ENCODE measurements at regions not wholly inside any gene's neighbourhood (a gene's known extent, or its start where the extent isn't known, plus 50 kb on each side); places are given as distances from the start of the nearest gene placed in this dataset.

DNA sequence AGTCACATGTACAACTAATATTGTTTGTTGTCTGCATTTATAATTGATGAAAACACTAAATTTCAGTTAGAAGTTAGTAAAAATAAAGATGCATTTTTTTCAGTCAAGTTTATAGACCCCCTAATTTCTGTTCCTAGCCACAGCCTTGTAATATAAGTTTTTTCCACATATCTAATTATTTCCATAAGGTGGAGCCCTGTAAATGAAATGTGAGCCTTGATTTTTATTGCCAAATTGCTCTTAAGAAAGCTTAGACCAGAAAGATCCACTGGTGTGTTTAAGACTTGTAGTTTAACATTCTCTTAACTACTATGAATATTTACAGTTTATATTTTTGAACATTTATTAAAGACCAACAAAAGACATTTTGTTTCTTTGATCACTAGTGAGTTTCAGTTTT is 322.1 kb upstream of the RGS6 start:
- intact Hi-C loops (cut with micrococcal nuclease), result no loop called here
- ChIA-PET CTCF (no interaction called here), POLR2A (no interaction called here)
- no peaks in the 10 kb centered on the region for H3K27me3 Mint-ChIP-seq (ENCODE audit: insufficient read depth, unreplicated experiment)
- no peak for DNase-seq (ENCODE audit: unreplicated experiment)
- H3K9me3 Mint-ChIP-seq (ENCODE audit: unreplicated experiment), result no peaks in the 10 kb centered on the region
- peaks cover 6% of the 10 kb centered on the region for H3K4me1 Mint-ChIP-seq (ENCODE audit: insufficient read depth, unreplicated experiment)
- H3K4me3 Mint-ChIP-seq (ENCODE audit: unreplicated experiment), result no peak overlapping the region
- TF ChIP-seq, protein P1, sequence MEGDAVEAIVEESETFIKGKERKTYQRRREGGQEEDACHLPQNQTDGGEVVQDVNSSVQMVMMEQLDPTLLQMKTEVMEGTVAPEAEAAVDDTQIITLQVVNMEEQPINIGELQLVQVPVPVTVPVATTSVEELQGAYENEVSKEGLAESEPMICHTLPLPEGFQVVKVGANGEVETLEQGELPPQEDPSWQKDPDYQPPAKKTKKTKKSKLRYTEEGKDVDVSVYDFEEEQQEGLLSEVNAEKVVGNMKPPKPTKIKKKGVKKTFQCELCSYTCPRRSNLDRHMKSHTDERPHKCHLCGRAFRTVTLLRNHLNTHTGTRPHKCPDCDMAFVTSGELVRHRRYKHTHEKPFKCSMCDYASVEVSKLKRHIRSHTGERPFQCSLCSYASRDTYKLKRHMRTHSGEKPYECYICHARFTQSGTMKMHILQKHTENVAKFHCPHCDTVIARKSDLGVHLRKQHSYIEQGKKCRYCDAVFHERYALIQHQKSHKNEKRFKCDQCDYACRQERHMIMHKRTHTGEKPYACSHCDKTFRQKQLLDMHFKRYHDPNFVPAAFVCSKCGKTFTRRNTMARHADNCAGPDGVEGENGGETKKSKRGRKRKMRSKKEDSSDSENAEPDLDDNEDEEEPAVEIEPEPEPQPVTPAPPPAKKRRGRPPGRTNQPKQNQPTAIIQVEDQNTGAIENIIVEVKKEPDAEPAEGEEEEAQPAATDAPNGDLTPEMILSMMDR (IDR thresholded peaks at IDR 0.05; ENCODE audit: unreplicated experiment), result no peak
- no peak overlapping the region for H3K27ac Mint-ChIP-seq (ENCODE audit: low read depth, unreplicated experiment)
- no TSS peak for BruUV-seq (replicated peaks)
- H3K36me3 Mint-ChIP-seq (ENCODE audit: insufficient read depth, unreplicated experiment), result no peaks in the 10 kb centered on the region

DNA sequence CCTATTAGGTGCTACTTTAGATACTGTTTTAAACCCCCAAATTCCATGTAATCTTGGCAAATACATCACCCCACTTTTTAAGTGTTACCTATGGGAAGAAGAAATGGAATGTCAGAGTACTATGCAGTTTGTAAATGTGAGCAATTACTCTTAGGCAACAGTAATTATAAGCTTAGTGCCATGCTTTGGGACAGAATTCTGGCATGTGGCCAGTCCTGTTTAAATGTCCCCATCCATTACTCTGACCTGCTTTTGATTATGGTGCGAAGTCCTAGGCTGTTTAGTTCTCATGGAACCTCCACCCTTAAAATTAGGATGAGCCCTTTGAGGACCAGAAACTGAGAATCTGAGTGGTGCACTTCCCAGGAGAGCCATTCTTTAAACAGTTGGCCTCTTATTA is 321.4 kb upstream of the RGS6 start:
- Mint-ChIP-seq H3K9me3 (ENCODE audit: unreplicated experiment) (no peaks in the 10 kb centered on the region), H3K27ac (ENCODE audit: low read depth, unreplicated experiment) (no peak overlapping the region), H3K36me3 (ENCODE audit: insufficient read depth, unreplicated experiment) (no peaks in the 10 kb centered on the region), H3K4me3 (ENCODE audit: unreplicated experiment) (no peak overlapping the region), H3K27me3 (ENCODE audit: insufficient read depth, unreplicated experiment) (no peaks in the 10 kb centered on the region), H3K4me1 (ENCODE audit: insufficient read depth, unreplicated experiment) (peaks cover 6% of the 10 kb centered on the region)
- DNase-seq (ENCODE audit: unreplicated experiment), result peak; percentile 6
- ChIA-PET CTCF (interaction anchor here (0.6 kb wide), 1 partner anchor 103 kb away, joined by 3 read pairs; no protein-coding TSS in a partner anchor), POLR2A (no interaction called here)
- intact Hi-C loops (cut with micrococcal nuclease), result no loop called here
- no TSS peak for BruUV-seq (replicated peaks)
- TF ChIP-seq, protein P1 (IDR thresholded peaks at IDR 0.05; ENCODE audit: unreplicated experiment), result no peak

DNA sequence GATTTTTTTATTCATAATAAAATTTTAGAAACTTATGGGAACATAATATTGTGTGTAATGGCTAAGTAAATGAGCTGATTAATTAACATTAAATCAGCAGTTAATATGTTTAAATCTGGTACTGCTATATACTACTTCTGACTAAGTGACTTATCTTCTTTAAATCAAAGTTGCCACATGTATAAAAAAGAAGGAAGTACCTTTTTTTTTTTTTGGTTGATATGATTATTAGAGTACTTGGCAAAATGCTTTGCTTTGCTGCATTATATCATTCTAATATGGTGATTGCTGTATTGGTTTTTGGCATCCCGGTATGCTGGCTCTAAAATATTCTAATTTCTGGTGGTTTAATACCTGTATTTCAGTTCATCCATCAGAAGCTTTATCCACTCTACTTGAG is 319.1 kb upstream of the RGS6 start:
- POLR2A ChIA-PET, result interaction anchor here (1.6 kb wide), 1 partner anchor 10 kb away, joined by 4 read pairs; no protein-coding TSS in a partner anchor
- Mint-ChIP-seq H3K36me3 (ENCODE audit: insufficient read depth, unreplicated experiment) (no peaks in the 10 kb centered on the region), H3K4me3 (ENCODE audit: unreplicated experiment) (no peak overlapping the region), H3K9me3 (ENCODE audit: unreplicated experiment) (no peaks in the 10 kb centered on the region), H3K27ac (ENCODE audit: low read depth, unreplicated experiment) (no peak overlapping the region), H3K4me1 (ENCODE audit: insufficient read depth, unreplicated experiment) (peaks cover 18% of the 10 kb centered on the region), H3K27me3 (ENCODE audit: insufficient read depth, unreplicated experiment) (no peaks in the 10 kb centered on the region)
- no peak for DNase-seq (ENCODE audit: unreplicated experiment)
- intact Hi-C loops (cut with micrococcal nuclease), result no loop called here
- BruUV-seq (replicated peaks), result no TSS peak
- CTCF ChIA-PET, result interaction anchor here (0.7 to 0.9 kb wide), 3 partner anchors 22 to 807 kb away, joined by 3 to 7 read pairs (median 4); no protein-coding TSS in a partner anchor
- TF ChIP-seq, protein P1 (IDR thresholded peaks at IDR 0.05; ENCODE audit: unreplicated experiment), result no peak

DNA sequence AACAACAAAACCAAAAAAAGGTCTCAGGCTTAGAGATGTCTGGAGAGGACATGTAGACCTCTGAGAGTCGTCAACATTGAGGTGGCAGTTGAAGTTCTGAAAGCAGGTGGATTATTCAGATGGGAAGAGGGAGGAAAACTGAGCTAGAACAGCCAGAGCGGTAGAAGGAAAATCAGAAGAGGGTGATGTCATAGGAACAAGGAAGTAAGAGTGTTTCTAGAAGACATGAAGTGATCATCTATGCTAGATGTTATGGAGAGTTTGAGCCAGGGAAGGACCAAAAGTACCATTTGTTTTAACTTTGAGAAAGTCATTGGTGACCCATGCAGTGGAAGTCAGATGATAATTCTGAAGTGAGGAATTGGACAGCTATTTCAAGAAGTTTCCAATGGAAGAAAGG is 316.2 kb upstream of the RGS6 start:
- peaks cover 15% of the 10 kb centered on the region for H3K36me3 Mint-ChIP-seq (ENCODE audit: insufficient read depth, unreplicated experiment)
- no TSS peak for BruUV-seq (replicated peaks)
- ChIA-PET POLR2A (interaction anchor here (1.4 kb wide), 1 partner anchor 9 kb away, joined by 6 read pairs; no protein-coding TSS in a partner anchor), CTCF (interaction anchor here (0.6 kb wide), 1 partner anchor 1473 kb away, joined by 3 read pairs; no protein-coding TSS in a partner anchor)
- no peaks in the 10 kb centered on the region for H3K9me3 Mint-ChIP-seq (ENCODE audit: unreplicated experiment)
- H3K4me3 Mint-ChIP-seq (ENCODE audit: unreplicated experiment), result no peak overlapping the region
- H3K27ac Mint-ChIP-seq (ENCODE audit: low read depth, unreplicated experiment), result no peak overlapping the region
- H3K27me3 Mint-ChIP-seq (ENCODE audit: insufficient read depth, unreplicated experiment), result no peaks in the 10 kb centered on the region
- intact Hi-C loops (cut with micrococcal nuclease), result no loop called here
- TF ChIP-seq, protein P1 (IDR thresholded peaks at IDR 0.05; ENCODE audit: unreplicated experiment), result no peak
- DNase-seq (ENCODE audit: unreplicated experiment), result no peak
- peaks cover 27% of the 10 kb centered on the region for H3K4me1 Mint-ChIP-seq (ENCODE audit: insufficient read depth, unreplicated experiment)

All from MCF 10A (cell line).